WTC11 (cell line): ENCODE measurements at regions not wholly inside any gene's neighbourhood (a gene's known extent, or its start where the extent isn't known, plus 50 kb on each side); places are given as distances from the start of the nearest gene placed in this dataset.
"Not testable (repeated sequence)": the region's sequence is repeated elsewhere in the genome, so short reads cannot be mapped to it uniquely, and the experiment has no call there.

Experiments
- ATAC-seq: fragments of 200-7000 bp; cut with Tn5 transposase; 2 replicates; pipeline ENCODE4 v1.10.0; 2021; ENCODE audit warnings: mild to moderate bottlenecking, moderate library complexity
- CTCF ChIA-PET: fragments of 300-600 bp; sonication (Branson Sonifier 250); formaldehyde crosslinking; loops from one replicate; lab custom pipeline; 2021; ENCODE audit warnings: antibody characterized with exemption; lab: Charles Lee
- POLR2A ChIA-PET: fragments of 350-600 bp; sonication (Branson Sonifier 250); formaldehyde crosslinking; loops from one replicate; lab custom pipeline; 2021; ENCODE audit warnings: antibody characterized with exemption; lab: Charles Lee
- DNase-seq: peaks from one replicate; pipeline ENCODE4 v3.0.0; 2021; ENCODE audit warnings: low spot score
- H3K27ac Mint-ChIP-seq: 2 replicates; pipeline ENCODE4 v1.8.0; 2021; ENCODE audit warnings: mixed read lengths
- H3K27me3 Mint-ChIP-seq: 2 replicates; pipeline ENCODE4 v1.8.0; 2021; ENCODE audit warnings: low read depth, mild to moderate bottlenecking, moderate library complexity, mixed read lengths
- H3K36me3 Mint-ChIP-seq: 2 replicates; pipeline ENCODE4 v1.8.0; 2021; ENCODE audit warnings: mixed read lengths
- H3K4me1 Mint-ChIP-seq: 2 replicates; pipeline ENCODE4 v1.8.0; 2022; ENCODE audit warnings: mixed read lengths
- H3K4me3 Mint-ChIP-seq: 2 replicates; pipeline ENCODE4 v1.8.0; 2021; ENCODE audit warnings: mild to moderate bottlenecking, moderate library complexity, mixed read lengths
- H3K9me3 Mint-ChIP-seq: 2 replicates; pipeline ENCODE4 v1.8.0; 2021; ENCODE audit warnings: mixed read lengths
- CREM ChIP-seq: sonication (generic); formaldehyde crosslinking; IDR thresholded peaks from 2 replicates; pipeline ENCODE4 v1.8.1; 2022; ENCODE audit warnings: mild to moderate bottlenecking, missing genetic modification reagents, moderate library complexity
- ELF4 ChIP-seq: sonication (generic); formaldehyde crosslinking; IDR thresholded peaks from 2 replicates; pipeline ENCODE4 v1.8.1; 2022; ENCODE audit warnings: low read depth, mild to moderate bottlenecking, moderate library complexity, missing genetic modification reagents
- EMX1 ChIP-seq: fragments of 250-450 bp; sonication (Bioruptor Pico); IDR thresholded peaks from 2 replicates; pipeline ENCODE4 v1.8.0; 2021; ENCODE audit warnings: mild to moderate bottlenecking
- ETV6 ChIP-seq: sonication (generic); formaldehyde crosslinking; IDR thresholded peaks from 2 replicates; pipeline ENCODE4 v1.8.1; 2022; ENCODE audit warnings: mild to moderate bottlenecking, missing genetic modification reagents
- JAZF1 ChIP-seq: fragments of 250-450 bp; sonication (Bioruptor Pico); IDR thresholded peaks from 2 replicates; pipeline ENCODE4 v1.9.0; 2021; ENCODE audit warnings: moderate library complexity, mild to moderate bottlenecking, inconsistent platforms
- NR2C2 ChIP-seq: sonication (generic); formaldehyde crosslinking; IDR thresholded peaks from 2 replicates; pipeline ENCODE4 v1.8.0; 2022; ENCODE audit warnings: mild to moderate bottlenecking, missing genetic modification reagents
- RELA ChIP-seq: sonication (generic); formaldehyde crosslinking; IDR thresholded peaks from 2 replicates; pipeline ENCODE4 v1.8.1; 2022; ENCODE audit warnings: missing genetic modification reagents, mild to moderate bottlenecking, borderline replicate concordance
- TEAD4 ChIP-seq: sonication (generic); formaldehyde crosslinking; IDR thresholded peaks from 2 replicates; pipeline ENCODE4 v1.8.0; 2022; ENCODE audit warnings: mild to moderate bottlenecking, missing genetic modification reagents
- ZBTB21 ChIP-seq: sonication (generic); formaldehyde crosslinking; IDR thresholded peaks from 2 replicates; pipeline ENCODE4 v1.8.1; 2023; ENCODE audit warnings: mild to moderate bottlenecking, missing genetic modification reagents, borderline replicate concordance
- ZNF219 ChIP-seq: sonication (generic); formaldehyde crosslinking; IDR thresholded peaks from 2 replicates; pipeline ENCODE4 v1.8.0; 2023; ENCODE audit warnings: missing genetic modification reagents, mild to moderate bottlenecking, borderline replicate concordance
- ZNF263 ChIP-seq: sonication (generic); formaldehyde crosslinking; IDR thresholded peaks from 2 replicates; pipeline ENCODE4 v1.8.1; 2022; ENCODE audit warnings: low read depth, mild to moderate bottlenecking, moderate library complexity, missing genetic modification reagents
- ZNF416 ChIP-seq: fragments of 250-450 bp; sonication (Bioruptor Pico); IDR thresholded peaks from 2 replicates; pipeline ENCODE4 v1.9.0; 2021; ENCODE audit warnings: mild to moderate bottlenecking, inconsistent platforms
- ZNF671 ChIP-seq: fragments of 250-450 bp; sonication (Bioruptor Pico); IDR thresholded peaks from 2 replicates; pipeline ENCODE4 v1.8.0; 2021; ENCODE audit warnings: mild to moderate bottlenecking
- TF ChIP-seq, protein P1 (sequence below): sonication (generic); formaldehyde crosslinking; IDR thresholded peaks from 2 replicates; pipeline ENCODE4 v1.8.1; 2022; ENCODE audit warnings: low read depth, missing genetic modification reagents, borderline replicate concordance
- TF ChIP-seq, protein P2 (sequence below): fragments of 250-450 bp; sonication (Bioruptor Pico); IDR thresholded peaks from 2 replicates; pipeline ENCODE4 v1.9.0; 2021; ENCODE audit warnings: mild to moderate bottlenecking
- TF ChIP-seq, protein P3 (sequence below): sonication (generic); formaldehyde crosslinking; IDR thresholded peaks from 2 replicates; pipeline ENCODE4 v1.8.1; 2023; ENCODE audit warnings: mild to moderate bottlenecking, missing genetic modification reagents, moderate library complexity
- TF ChIP-seq, protein P4 (sequence below): sonication (generic); formaldehyde crosslinking; IDR thresholded peaks from 2 replicates; pipeline ENCODE4 v1.8.0; 2023; ENCODE audit warnings: mild to moderate bottlenecking, missing genetic modification reagents
- TF ChIP-seq, protein P5 (sequence below): sonication (generic); formaldehyde crosslinking; IDR thresholded peaks from 2 replicates; pipeline ENCODE4 v1.8.1; 2023; ENCODE audit warnings: mild to moderate bottlenecking, moderate library complexity, missing genetic modification reagents
- TF ChIP-seq, protein P6 (sequence below): sonication (generic); formaldehyde crosslinking; IDR thresholded peaks from 2 replicates; pipeline ENCODE4 v1.8.0; 2022; ENCODE audit warnings: missing genetic modification reagents

DNA sequence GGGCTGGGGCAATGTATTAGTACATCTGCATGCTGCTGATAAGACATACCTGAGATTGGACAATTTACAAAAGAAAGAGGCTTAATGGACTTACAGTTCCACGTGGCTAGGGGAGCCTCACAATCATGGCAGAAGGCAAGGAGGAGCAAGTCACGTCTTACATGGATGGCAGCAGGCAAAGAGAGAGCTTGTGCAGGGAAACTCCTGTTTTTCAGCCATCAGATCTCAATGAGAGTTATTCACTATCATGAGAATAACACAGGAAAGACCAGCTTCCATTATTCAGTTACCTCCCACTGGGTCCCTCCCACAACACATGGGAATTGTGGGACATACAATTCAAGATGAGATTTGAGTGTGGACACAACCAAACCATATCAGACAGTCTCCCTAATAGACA is 504.2 kb upstream of the FANCL start:
- ATAC-seq, H3K4me3 Mint-ChIP-seq, H3K27me3 Mint-ChIP-seq, H3K27ac Mint-ChIP-seq, CTCF ChIA-PET, H3K4me1 Mint-ChIP-seq, DNase-seq: not testable (repeated sequence)
- POLR2A ChIA-PET = interaction anchor here (0.5 kb wide), 1 partner anchor 792 kb away, joined by 7 read pairs; no protein-coding TSS in a partner anchor
- Mint-ChIP-seq H3K36me3 (peaks cover 14% of the 10 kb centered on the region), H3K9me3 (peaks cover 27% of the 10 kb centered on the region)

DNA sequence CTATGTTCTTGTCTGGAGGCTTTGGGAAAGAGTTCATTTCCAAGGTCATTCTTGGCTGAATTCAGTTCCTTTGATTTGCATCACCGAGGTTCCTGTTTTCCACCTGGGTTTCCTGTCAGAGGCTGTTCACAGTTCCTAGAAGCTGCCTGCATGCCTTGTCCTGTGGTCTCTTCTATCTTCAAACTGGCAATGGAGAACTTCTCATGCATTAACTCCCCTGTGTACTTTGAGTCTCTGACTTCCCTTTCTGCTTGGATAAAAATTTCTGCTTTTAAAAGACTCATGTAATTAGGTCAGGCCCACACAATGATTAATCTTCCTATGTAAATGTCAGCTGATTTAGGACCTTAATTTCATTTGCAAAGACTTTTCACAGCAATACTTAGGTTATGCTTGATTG is 499.3 kb upstream of the FANCL start:
- peaks cover 17% of the 10 kb centered on the region for H3K9me3 Mint-ChIP-seq
- TF ChIP-seq, protein P1, sequence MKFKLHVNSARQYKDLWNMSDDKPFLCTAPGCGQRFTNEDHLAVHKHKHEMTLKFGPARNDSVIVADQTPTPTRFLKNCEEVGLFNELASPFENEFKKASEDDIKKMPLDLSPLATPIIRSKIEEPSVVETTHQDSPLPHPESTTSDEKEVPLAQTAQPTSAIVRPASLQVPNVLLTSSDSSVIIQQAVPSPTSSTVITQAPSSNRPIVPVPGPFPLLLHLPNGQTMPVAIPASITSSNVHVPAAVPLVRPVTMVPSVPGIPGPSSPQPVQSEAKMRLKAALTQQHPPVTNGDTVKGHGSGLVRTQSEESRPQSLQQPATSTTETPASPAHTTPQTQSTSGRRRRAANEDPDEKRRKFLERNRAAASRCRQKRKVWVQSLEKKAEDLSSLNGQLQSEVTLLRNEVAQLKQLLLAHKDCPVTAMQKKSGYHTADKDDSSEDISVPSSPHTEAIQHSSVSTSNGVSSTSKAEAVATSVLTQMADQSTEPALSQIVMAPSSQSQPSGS (CRISPR knock-in tag) = no peak
- no peak for TF ChIP-seq ELF4
- TF ChIP-seq, all 79 proteins: peak for 0
- no peak overlapping the region for H3K27ac Mint-ChIP-seq
- no peaks in the 10 kb centered on the region for H3K4me1 Mint-ChIP-seq
- ChIA-PET POLR2A (no interaction called here), CTCF (no interaction called here)
- ATAC-seq (no peak), DNase-seq (no peak)
- H3K4me3 Mint-ChIP-seq = no peak overlapping the region
- H3K36me3 Mint-ChIP-seq = peaks cover 11% of the 10 kb centered on the region
- no peaks in the 10 kb centered on the region for H3K27me3 Mint-ChIP-seq

DNA sequence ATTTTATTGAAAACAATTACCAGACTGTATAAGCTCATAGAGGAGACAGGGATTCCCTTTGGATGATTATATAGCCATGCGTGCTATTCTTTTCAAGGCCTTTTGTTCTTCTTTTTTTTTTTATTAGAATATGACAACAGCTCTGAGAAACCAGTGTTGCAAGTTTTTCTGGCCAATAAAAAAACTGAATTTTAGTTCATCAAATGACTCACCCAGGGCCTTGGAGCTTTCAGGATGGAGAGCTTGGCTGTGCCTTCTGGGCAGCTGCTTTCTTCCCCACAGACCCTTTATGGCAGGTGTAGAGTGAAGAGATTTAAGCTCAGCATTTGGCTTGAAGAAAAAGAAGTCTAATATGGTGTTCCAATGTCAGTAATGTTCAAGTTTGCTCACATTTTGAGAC is 497.9 kb upstream of the FANCL start:
- peaks cover 4% of the 10 kb centered on the region for H3K9me3 Mint-ChIP-seq
- H3K4me3 Mint-ChIP-seq = no peak overlapping the region
- TF ChIP-seq EMX1 (no peak), ETV6 (CRISPR knock-in tag) (no peak), JAZF1 (CRISPR knock-in tag) (no peak), ZNF219 (CRISPR knock-in tag) (no peak), TEAD4 (CRISPR knock-in tag) (no peak), ZNF263 (CRISPR knock-in tag) (no peak), CREM (CRISPR knock-in tag) (no peak), ZNF416 (no peak), NR2C2 (CRISPR knock-in tag) (no peak), ZNF671 (CRISPR knock-in tag) (no peak), RELA (CRISPR knock-in tag) (no peak), ZBTB21 (CRISPR knock-in tag) (no peak)
- TF ChIP-seq, protein P2, sequence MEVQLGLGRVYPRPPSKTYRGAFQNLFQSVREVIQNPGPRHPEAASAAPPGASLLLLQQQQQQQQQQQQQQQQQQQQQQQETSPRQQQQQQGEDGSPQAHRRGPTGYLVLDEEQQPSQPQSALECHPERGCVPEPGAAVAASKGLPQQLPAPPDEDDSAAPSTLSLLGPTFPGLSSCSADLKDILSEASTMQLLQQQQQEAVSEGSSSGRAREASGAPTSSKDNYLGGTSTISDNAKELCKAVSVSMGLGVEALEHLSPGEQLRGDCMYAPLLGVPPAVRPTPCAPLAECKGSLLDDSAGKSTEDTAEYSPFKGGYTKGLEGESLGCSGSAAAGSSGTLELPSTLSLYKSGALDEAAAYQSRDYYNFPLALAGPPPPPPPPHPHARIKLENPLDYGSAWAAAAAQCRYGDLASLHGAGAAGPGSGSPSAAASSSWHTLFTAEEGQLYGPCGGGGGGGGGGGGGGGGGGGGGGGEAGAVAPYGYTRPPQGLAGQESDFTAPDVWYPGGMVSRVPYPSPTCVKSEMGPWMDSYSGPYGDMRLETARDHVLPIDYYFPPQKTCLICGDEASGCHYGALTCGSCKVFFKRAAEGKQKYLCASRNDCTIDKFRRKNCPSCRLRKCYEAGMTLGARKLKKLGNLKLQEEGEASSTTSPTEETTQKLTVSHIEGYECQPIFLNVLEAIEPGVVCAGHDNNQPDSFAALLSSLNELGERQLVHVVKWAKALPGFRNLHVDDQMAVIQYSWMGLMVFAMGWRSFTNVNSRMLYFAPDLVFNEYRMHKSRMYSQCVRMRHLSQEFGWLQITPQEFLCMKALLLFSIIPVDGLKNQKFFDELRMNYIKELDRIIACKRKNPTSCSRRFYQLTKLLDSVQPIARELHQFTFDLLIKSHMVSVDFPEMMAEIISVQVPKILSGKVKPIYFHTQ (CRISPR knock-in tag) = no peak
- TF ChIP-seq, protein P3, sequence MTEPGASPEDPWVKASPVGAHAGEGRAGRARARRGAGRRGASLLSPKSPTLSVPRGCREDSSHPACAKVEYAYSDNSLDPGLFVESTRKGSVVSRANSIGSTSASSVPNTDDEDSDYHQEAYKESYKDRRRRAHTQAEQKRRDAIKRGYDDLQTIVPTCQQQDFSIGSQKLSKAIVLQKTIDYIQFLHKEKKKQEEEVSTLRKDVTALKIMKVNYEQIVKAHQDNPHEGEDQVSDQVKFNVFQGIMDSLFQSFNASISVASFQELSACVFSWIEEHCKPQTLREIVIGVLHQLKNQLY (CRISPR knock-in tag) = no peak
- TF ChIP-seq, protein P4, sequence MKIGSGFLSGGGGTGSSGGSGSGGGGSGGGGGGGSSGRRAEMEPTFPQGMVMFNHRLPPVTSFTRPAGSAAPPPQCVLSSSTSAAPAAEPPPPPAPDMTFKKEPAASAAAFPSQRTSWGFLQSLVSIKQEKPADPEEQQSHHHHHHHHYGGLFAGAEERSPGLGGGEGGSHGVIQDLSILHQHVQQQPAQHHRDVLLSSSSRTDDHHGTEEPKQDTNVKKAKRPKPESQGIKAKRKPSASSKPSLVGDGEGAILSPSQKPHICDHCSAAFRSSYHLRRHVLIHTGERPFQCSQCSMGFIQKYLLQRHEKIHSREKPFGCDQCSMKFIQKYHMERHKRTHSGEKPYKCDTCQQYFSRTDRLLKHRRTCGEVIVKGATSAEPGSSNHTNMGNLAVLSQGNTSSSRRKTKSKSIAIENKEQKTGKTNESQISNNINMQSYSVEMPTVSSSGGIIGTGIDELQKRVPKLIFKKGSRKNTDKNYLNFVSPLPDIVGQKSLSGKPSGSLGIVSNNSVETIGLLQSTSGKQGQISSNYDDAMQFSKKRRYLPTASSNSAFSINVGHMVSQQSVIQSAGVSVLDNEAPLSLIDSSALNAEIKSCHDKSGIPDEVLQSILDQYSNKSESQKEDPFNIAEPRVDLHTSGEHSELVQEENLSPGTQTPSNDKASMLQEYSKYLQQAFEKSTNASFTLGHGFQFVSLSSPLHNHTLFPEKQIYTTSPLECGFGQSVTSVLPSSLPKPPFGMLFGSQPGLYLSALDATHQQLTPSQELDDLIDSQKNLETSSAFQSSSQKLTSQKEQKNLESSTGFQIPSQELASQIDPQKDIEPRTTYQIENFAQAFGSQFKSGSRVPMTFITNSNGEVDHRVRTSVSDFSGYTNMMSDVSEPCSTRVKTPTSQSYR (CRISPR knock-in tag) = no peak
- TF ChIP-seq, protein P5, sequence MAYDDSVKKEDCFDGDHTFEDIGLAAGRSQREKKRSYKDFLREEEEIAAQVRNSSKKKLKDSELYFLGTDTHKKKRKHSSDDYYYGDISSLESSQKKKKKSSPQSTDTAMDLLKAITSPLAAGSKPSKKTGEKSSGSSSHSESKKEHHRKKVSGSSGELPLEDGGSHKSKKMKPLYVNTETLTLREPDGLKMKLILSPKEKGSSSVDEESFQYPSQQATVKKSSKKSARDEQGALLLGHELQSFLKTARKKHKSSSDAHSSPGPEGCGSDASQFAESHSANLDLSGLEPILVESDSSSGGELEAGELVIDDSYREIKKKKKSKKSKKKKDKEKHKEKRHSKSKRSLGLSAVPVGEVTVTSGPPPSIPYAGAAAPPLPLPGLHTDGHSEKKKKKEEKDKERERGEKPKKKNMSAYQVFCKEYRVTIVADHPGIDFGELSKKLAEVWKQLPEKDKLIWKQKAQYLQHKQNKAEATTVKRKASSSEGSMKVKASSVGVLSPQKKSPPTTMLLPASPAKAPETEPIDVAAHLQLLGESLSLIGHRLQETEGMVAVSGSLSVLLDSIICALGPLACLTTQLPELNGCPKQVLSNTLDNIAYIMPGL (CRISPR knock-in tag) = no peak
- TF ChIP-seq, protein P6, sequence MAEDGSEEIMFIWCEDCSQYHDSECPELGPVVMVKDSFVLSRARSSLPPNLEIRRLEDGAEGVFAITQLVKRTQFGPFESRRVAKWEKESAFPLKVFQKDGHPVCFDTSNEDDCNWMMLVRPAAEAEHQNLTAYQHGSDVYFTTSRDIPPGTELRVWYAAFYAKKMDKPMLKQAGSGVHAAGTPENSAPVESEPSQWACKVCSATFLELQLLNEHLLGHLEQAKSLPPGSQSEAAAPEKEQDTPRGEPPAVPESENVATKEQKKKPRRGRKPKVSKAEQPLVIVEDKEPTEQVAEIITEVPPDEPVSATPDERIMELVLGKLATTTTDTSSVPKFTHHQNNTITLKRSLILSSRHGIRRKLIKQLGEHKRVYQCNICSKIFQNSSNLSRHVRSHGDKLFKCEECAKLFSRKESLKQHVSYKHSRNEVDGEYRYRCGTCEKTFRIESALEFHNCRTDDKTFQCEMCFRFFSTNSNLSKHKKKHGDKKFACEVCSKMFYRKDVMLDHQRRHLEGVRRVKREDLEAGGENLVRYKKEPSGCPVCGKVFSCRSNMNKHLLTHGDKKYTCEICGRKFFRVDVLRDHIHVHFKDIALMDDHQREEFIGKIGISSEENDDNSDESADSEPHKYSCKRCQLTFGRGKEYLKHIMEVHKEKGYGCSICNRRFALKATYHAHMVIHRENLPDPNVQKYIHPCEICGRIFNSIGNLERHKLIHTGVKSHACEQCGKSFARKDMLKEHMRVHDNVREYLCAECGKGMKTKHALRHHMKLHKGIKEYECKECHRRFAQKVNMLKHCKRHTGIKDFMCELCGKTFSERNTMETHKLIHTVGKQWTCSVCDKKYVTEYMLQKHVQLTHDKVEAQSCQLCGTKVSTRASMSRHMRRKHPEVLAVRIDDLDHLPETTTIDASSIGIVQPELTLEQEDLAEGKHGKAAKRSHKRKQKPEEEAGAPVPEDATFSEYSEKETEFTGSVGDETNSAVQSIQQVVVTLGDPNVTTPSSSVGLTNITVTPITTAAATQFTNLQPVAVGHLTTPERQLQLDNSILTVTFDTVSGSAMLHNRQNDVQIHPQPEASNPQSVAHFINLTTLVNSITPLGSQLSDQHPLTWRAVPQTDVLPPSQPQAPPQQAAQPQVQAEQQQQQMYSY = no peak
- H3K27me3 Mint-ChIP-seq = no peaks in the 10 kb centered on the region
- DNase-seq = no peak
- H3K36me3 Mint-ChIP-seq = no peaks in the 10 kb centered on the region
- CTCF ChIA-PET = no interaction called here
- H3K27ac Mint-ChIP-seq = no peak overlapping the region
- no peak for ATAC-seq
- peaks cover 8% of the 10 kb centered on the region for H3K4me1 Mint-ChIP-seq
- POLR2A ChIA-PET = no interaction called here
